HG03354 (cell line): ENCODE measurements at regions not wholly inside any gene's neighbourhood (a gene's known extent, or its start where the extent isn't known, plus 50 kb on each side); places are given as distances from the start of the nearest gene placed in this dataset.
"Not testable (repeated sequence)": the region's sequence is repeated elsewhere in the genome, so short reads cannot be mapped to it uniquely, and the experiment has no call there.

Source experiments
- ATAC-seq: cut with Tn5 transposase; IDR thresholded peaks from one replicate; pipeline ENCODE4 v1.9.1; 2021; ENCODE audit warnings: mild to moderate bottlenecking; ENCODE audit not compliant: unreplicated experiment, poor library complexity, severe bottlenecking

GRCh38 chr10:121305066-121305465 lies 293.2 kb downstream of the FGFR2 start:
- no peak for ATAC-seq

- ATAC-seq: no peak
Observed at GRCh38 chr10:121306159-121306673, 292.0 kb downstream of the FGFR2 start.

- ATAC-seq: no peak
Observed at GRCh38 chr10:121307411-121307980, 290.7 kb downstream of the FGFR2 start.

GRCh38 chr10:121308020-121308419 lies 290.2 kb downstream of the FGFR2 start:
- no peak for ATAC-seq

GRCh38 chr10:121309164-121309563 lies 289.1 kb downstream of the FGFR2 start:
- no peak for ATAC-seq

- ATAC-seq: no peak
Observed at GRCh38 chr10:121310151-121310711, 288.0 kb downstream of the FGFR2 start.

- no peak for ATAC-seq
Observed at GRCh38 chr10:121311812-121312443, 286.3 kb downstream of the FGFR2 start.

GRCh38 chr10:121312587-121312986 lies 285.7 kb downstream of the FGFR2 start:
- ATAC-seq: no peak

- no peak for ATAC-seq
Observed at GRCh38 chr10:121313119-121313875, 284.9 kb downstream of the FGFR2 start.

- no peak for ATAC-seq
Observed at GRCh38 chr10:121316432-121316831, 281.8 kb downstream of the FGFR2 start.

- ATAC-seq: no peak
Observed at GRCh38 chr10:121317374-121317773, 280.9 kb downstream of the FGFR2 start.

GRCh38 chr10:121322046-121322445 lies 276.2 kb downstream of the FGFR2 start:
- no peak for ATAC-seq

- no peak for ATAC-seq
Observed at GRCh38 chr10:121322776-121323175, 275.5 kb downstream of the FGFR2 start.

GRCh38 chr10:121323443-121323842 lies 274.8 kb downstream of the FGFR2 start:
- no peak for ATAC-seq

GRCh38 chr10:121324678-121325213 lies 273.5 kb downstream of the FGFR2 start:
- ATAC-seq: no peak

- ATAC-seq: no peak
Observed at GRCh38 chr10:121325490-121326231, 272.6 kb downstream of the FGFR2 start.

GRCh38 chr10:121326905-121327304 lies 271.3 kb downstream of the FGFR2 start:
- no peak for ATAC-seq

GRCh38 chr10:121327727-121328126 lies 270.5 kb downstream of the FGFR2 start:
- ATAC-seq: no peak

- not testable (repeated sequence) for ATAC-seq
Observed at GRCh38 chr10:121329631-121330030, 268.6 kb downstream of the FGFR2 start.

GRCh38 chr10:121330563-121330962 lies 267.7 kb downstream of the FGFR2 start:
- no peak for ATAC-seq
